ENCODE measurements at regions not wholly inside any gene's neighbourhood (a gene's known extent, or its start where the extent isn't known, plus 50 kb on each side); places are given as distances from the start of the nearest gene placed in this dataset.

DNA sequence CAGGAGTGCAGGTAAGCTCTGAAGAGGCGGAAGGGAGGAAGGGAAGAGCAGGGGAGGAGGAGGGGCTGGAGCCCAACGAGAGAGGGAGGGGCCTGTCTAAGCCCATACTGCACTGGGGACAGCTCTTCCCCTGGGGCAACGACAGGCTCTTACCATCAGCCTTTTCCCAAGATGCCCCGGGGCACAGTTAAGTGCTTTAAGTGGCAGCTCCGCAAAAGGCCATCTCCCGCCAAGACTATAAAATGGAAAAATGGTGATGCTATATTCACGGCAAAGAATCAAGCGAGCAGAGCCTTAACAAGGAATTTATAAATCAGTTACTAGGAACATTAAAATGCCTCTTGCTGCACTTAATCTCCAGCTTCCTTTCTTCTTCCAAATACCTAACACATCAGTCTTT is 110.2 kb upstream of the NLRP1 start:
- DNase-seq (ENCODE audit: low spot score) (no peak), FAIRE-seq (no peak)

DNA sequence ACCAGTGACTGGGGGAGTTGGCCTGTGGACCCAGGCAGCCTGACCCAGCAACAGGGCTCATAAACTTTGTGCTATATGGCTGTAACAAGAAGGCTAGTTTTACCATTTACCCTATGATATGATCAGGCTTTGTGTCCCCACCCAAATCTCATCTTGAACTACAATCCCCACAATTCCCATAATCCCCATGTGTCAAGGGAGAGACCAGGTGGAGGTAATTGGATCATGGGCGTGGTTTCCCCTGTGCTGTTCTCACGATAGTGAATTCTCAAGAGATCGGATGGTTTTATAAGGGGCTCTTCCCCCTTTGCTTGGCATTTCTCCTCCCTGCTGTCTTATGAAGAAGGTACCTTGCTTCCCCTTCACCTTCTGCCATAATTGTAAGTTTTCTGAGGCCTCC is 111.2 kb upstream of the NLRP1 start:
- FAIRE-seq (no peak), DNase-seq (ENCODE audit: low spot score) (no peak)

DNA sequence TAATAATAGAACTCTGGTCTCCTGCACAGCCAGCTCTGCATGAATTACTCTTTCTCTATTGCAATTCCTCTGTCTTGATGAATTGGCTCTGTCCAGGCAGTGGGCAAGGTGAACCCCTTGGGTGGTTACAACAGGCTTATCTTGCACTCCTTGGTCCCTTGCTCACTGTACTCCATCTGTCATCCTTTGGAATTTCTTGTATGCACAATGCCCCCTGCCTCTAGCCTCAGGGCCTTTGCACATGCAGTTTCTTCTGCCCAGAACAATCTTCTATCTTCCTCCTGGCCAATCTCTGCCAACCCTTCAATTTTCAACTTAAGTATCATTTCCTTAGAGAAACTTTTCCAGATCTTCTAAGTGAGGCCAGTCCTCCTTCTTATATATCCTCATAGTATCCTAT is 114.7 kb upstream of the NLRP1 start:
- DNase-seq (ENCODE audit: low spot score) (no peak), FAIRE-seq (no peak)

DNA sequence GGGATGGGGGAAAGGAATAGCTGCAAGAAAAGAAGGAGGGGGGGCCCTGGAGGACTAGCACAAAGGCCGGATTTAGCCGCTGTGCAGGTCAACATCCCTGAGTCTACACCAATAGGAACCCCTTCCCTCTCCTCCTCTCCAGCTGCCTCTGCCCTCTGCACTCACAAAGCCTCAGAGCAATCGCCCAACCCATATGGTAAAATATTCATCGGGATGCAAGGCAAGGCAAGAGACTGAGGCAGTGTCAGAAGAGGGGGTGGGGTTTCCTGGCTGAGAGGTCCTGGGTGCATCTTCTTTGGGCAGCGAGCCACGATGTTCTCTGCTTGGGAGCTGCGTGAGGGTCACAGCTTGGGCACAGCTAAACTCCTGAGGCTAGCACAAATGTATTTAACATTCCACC is 115.5 kb upstream of the NLRP1 start:
- FAIRE-seq, result no peak
- DNase-seq (ENCODE audit: low spot score), result no peak

DNA sequence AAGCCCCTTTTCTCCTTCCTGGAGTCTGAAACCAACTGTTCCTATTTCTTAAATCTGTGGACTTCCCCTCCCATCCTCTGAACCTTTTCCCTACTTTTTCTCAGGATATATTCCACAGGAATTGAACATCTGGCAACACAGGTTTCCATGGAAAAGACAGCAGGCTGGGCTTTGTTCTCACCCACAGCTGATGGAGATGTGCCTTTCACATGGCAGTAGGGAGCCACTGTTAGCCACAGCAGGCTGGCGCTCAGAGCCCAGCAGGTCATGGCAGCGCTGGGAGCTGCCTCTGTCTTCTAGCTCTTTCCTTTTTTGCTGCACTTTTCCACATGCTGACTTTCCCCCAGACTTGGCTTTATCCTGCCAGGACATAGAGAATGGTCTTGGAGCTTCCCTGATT is 116.4 kb upstream of the NLRP1 start:
- FAIRE-seq, result no peak
- DNase-seq (ENCODE audit: low spot score), result no peak

DNA sequence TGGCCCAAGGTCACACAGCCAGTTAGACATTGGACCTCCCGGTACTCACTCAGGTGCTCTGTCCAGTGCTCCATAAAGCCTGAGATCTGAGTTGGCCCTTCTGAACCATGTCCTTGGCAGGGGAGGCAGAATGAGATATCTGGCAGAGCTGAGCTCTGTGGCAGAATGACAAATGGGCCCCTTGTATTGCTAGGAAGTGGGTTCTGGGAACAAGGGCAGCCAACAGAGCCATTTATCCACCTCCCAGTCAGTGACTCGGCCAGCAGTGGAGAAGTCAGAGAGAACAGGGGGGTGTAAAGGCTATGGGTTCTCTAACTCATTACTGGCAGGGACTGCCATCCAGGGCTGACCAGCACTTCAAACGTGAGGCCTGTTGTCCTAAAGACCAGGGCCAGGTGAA is 117.1 kb upstream of the NLRP1 start:
- DNase-seq (ENCODE audit: low spot score) (no peak), FAIRE-seq (no peak)

DNA sequence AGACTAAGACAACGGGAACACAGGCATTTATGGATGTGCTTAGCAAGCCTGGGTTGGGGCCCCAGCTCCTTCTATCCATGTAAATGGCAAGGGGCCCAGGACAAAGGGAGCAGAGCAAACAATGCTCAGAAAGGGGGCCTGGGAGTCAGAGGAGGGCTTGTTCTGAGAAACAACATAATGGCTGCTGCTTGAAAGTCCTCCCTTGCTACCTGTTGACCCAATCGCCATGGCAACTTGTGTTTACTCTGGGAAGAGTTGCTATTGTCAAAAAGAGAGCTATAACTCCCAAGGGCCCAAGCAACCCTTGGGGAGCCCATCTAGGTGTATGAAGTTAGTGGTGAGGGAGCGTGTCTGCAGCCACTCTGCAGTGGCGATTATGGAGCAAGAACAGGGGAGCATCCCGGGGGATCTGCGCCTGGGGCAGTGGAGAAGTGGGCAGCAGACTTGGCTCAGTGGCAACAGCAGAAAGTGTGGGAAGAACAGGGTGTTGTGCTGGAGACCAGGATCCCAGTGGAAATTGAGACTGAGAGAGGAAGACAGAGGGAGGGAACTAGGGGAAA is 118.7 kb upstream of the NLRP1 start:
- FAIRE-seq (no peak), DNase-seq (ENCODE audit: low spot score) (no peak)

DNA sequence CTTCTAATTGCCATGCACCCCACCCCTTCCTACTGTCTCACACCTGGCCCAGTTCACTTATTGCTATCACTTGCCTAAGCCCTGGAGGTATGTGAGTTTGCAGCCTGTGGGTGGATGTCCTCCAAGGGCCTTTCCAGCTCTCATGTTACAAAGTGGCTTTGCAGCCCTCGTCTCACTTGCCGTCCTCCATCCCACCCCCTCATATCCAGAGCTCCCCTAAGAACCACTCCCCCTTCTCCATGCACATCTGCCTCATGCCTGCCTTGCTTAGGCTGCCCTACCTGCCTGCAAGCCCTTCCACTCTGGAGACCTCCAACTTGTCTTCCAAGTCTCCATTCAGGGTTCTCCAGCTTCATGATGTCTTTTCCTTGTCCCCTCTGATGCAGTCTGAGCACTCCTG is 119.4 kb upstream of the NLRP1 start:
- FAIRE-seq (no peak), DNase-seq (ENCODE audit: low spot score) (no peak)

DNA sequence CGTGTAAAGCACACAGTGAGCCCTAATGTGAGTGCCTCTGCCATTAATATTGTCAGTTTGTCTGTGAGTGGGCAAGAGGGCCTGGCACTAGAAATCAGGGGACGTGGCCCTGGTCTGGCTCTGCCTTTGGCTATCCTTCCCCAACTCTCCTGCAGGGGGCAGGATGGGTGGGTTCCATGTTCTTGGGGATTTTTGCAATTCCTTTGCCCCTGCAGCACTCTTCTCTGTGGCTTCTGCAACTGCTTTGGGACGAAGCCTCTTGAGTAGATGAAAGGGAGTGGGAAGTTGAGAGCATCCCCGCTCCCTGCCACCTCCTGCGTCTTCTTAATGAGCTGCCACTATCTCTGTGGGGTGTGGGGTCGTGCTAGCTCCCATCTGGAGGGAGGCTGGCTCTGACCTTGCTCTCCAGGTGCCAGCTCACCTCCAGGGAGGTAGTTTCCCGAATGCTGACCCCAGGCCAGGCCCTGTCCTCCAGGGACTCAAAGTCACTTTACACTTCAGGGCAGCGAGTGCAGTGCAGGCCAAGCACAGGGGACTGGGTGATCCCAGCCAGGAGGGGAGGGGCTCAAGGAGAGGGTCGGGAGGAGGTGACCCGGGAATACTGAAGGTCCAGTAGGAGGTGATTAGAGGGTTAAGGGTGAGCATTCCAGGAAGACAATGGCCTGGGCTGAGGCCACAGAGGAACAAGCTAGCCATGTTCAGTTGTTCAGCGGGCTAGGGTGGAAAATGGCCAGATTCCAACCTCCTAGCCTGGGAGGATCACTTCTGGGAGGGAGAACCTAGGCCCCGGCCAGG is 121.0 kb upstream of the NLRP1 start:
- DNase-seq (ENCODE audit: low spot score), result no peak
- no peak for FAIRE-seq

DNA sequence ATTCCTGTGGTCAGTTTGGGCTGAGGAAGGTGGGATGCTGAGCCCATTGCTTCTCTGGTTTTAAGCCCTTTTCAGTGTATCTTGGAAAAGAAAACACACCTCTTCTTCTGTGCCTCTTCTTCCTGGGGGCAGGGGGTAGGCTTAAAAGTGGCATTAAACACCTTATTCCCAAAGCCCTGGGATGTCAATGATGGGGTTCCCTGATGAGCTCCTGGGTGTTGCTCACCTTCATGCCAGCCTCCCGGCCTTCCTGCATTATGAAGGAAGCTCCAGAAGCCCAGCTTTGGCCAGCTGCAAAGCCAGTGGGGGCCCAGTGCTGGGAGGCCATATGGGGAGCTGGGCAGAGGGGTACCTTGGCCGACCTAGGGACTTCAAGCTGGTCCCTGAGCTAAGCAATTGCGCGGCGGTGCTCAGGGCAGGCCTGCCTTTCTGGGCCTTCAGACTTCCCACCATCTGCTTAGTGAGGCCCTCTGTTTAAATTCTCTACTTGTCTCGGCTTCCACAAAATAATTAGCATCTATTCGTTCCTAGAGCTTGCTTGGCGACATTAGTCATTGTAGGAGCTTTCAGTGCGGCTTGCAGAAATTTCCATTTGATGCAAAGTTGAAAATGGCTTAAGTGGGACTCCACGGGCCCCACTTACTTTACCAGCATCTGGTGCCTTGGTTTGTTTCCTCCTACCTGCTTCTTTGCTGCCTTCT is 121.7 kb upstream of the NLRP1 start:
- FAIRE-seq (no peak), DNase-seq (ENCODE audit: low spot score) (no peak)

DNA sequence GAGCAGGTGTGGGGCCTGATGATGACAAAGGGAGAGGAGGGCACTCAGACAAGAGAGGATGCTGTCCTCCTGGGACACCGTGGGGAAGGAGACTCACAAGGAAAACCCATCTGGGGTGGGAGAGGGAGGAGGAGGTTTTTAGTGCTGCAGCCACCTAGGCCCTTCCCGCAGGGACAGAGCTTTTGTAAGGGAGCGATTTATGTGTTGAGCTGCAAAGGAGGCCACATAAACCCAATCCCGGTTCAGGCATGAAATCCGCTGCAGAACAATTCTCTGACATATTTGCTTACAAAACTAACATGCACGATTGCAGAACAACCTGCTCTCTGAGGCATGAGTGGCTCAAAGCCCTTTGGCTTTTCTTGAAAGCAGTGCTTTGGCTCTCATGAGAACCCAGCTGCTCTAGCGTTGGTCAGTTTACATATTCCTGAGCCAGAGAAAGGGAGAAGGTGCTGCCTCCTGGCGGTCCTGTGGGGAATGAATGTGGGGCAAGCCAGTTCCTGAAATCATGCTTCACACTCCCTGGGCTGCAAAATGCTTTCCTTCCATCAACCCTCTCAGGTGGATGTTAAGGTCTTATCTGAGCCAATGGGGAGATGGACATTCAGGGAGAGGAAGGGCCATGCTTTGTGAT is 122.4 kb upstream of the NLRP1 start:
- DNase-seq (ENCODE audit: low spot score) (no peak), FAIRE-seq (no peak)

DNA sequence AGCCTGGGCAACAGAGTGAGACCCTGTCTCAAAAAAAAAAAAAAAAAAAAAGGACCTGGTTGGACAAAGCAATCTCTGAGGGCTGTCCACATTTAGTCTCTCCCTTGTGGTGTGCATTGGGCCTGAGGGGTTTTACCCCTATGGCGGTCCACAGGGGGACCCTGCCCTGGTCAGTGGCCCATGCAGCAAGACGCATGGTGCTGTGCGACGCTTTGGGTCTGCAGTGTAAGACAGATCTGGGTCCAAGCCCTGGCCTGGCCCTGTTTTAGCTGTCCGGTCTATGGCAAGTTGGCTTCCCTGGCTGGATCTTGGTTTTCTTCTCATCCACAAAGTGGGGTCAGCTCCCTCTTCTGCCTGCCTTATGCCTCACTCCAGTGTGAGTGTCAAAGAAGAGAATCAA is 123.2 kb upstream of the NLRP1 start:
- no peak for FAIRE-seq
- no peak for DNase-seq (ENCODE audit: low spot score)

DNA sequence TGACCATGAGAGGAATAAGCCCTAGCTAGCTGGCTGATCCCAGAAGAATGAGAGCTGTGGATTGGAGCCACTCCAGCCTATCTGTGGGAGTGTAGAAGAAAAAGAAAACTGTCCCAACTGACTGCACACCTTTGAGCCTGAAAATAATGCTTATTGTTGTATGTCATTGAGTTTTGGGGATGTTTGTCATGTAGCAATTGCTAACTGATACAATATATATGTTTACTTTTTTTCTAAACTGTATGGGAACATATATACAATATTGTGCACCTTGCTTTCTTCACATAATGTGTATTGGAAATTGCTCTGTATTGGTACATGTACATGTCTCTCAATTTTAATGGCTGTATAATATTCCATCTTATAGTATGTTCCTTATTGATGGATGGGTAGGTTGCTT is 124.0 kb upstream of the NLRP1 start:
- DNase-seq (ENCODE audit: low spot score), result no peak
- no peak for FAIRE-seq

DNA sequence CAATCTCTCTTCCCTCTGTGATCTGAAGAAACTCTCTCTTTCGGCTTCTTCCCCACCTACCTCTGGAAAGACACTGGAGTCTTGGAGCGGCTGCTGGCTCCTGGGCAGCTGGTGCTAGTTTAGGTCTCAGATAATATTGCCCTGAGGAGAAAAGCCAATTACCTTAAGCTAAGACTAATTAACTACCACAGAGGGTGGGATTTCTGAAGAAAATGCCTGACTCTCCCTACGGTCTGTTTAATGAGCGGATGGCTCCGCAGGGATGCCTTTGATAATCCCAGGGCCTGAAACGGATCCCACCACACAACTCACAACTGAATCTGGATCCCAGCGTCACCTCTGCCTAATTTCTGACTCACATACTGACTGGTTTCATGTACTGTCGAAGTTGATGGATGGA is 127.0 kb upstream of the NLRP1 start:
- no peak for FAIRE-seq
- DNase-seq (ENCODE audit: low spot score), result no peak

DNA sequence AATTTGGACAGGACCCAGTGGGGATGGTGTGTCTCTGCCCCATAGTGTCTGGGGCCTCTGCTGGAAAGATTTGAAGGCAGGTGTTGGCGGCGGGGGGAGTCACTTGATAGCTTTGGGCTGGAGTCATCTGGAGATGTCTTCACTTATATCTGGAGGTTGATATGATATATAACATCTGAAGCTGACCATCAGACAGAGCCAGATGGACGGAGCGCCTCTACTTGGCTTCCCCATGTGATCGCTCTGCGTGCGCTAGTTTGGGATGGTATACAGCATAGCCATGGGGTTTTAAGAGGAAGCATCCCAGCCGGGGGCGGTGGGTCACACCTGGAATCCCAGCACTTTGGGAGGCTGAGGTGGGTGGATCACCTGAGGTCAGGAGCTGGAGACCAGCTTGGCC is 130.7 kb upstream of the NLRP1 start:
- FAIRE-seq (no peak), DNase-seq (ENCODE audit: low spot score) (no peak)

DNA sequence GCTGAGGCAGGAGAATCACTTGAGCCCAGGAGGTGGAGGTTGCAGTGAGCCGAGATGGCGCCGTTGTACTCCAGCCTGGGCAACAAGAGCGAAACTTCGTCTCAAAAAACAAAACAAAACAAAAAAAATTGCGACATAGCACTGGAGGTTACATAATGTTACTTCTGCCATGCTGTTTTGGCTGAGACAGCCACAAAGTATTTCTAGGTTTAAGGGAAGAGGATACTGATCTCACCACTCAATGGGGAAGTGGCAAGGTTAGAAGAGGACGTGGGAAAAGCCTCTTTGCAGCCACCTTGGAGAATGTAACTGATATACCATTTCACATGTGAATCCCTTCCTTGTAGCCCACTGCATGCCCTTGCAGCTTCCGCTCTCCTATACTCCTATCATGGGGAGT is 131.2 kb upstream of the NLRP1 start:
- DNase-seq (ENCODE audit: low spot score), result no peak

DNA sequence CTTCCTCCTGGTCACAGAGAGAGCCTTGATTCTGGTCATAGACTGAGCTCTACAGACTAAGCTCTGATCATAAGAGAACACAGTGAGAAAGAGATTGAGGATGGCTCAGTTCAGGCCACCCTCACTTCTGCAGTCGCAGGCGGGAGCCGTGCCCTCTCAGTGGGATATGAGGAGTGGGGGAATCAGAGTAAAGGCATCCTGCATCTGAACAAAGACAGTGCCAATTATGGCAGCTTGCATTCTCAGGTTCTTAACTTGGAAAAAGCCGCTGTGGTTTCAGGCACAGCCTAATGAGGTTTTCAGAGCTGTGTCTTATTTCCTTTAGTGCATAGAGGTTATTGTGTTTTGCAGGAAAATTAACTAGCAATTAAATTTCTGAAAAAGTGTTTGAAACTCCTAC is 134.4 kb upstream of the NLRP1 start:
- DNase-seq (ENCODE audit: low spot score) (no peak), FAIRE-seq (no peak)

More for the DNA sequence above, 131.2 kb upstream of the NLRP1 start:
- FAIRE-seq, result no peak

DNA sequence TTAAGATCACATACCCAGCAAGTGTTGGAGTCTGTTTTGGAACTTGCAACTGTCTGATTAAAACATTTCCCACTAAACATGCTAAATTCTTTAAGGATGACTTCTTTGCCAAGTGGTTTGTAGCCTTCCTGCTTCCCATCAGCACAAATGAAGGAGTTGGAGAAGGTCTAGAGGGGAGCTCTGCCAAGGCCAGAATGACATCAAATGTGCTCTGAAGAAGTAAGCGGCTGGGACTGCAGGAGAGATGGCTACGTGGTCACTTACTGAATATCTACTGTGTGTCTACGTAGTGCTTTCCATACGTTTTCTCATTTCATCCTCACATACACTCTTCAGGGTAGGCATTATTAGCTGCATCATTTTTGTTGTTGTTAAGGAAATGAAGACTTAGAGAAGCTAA is 135.7 kb upstream of the NLRP1 start:
- FAIRE-seq (no peak), DNase-seq (ENCODE audit: low spot score) (no peak)

DNA sequence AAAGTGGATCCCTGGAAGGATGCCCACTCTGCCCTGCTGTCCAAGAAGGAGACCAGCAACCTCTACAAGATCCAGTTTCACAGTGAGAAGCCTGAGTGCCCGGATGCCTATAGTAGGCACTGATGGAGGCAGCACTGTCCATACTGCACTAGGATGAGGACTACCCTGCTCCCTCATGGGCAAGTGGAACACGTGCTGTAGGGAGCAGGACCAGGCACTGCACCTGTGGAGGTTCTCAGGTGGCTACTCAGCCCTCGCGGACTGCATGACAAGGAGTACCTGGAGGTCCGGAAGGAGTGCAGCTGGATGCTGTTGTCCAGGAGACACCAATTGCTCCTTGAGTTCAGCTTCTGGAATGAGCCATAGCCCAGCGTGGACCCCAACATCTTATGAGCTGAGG is 146.1 kb upstream of the NLRP1 start:
- FAIRE-seq (no peak), DNase-seq (ENCODE audit: low spot score) (no peak)

DNA sequence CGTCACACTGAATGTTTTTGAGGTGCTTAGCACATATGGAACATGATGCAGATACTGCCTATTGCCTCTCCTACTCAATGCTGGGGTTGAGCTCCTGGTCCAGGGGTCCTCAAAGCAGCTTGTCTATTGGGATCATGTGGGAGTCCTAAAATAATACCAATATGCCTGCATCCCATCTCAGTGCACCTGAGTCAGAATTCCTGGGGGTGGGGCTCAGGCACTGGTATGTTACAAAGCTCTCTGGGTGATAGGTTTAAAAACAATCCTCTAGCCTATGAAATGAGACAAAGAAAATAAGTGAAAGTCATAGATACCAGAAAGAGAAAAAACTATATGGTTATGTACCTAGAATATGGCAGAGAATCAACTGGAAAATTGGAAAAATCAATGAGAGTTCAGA is 156.6 kb upstream of the NLRP1 start:
- no peak for DNase-seq (ENCODE audit: low spot score)

DNA sequence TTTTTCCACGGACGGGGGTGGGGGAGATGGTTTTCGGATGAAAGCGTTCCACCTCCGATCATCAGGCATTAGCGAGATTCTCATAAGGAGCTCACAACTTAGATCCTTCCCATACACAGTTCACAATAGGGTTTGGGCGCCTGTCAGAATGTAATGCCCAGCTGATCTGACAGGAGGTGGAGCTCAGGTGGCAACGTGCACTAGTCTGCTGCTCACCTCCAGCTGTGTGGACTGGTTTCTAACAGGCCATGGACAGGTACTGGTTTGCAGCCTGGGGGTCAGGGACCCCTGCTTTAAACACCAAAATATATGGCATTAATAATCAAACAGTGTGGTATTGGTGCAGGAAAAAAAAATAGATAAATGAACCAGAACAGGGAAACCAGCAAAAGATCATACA is 157.5 kb upstream of the NLRP1 start:
- FAIRE-seq, result no peak
- DNase-seq (ENCODE audit: low spot score), result no peak

More for the DNA sequence above, 156.6 kb upstream of the NLRP1 start:
- FAIRE-seq, result no peak

DNA sequence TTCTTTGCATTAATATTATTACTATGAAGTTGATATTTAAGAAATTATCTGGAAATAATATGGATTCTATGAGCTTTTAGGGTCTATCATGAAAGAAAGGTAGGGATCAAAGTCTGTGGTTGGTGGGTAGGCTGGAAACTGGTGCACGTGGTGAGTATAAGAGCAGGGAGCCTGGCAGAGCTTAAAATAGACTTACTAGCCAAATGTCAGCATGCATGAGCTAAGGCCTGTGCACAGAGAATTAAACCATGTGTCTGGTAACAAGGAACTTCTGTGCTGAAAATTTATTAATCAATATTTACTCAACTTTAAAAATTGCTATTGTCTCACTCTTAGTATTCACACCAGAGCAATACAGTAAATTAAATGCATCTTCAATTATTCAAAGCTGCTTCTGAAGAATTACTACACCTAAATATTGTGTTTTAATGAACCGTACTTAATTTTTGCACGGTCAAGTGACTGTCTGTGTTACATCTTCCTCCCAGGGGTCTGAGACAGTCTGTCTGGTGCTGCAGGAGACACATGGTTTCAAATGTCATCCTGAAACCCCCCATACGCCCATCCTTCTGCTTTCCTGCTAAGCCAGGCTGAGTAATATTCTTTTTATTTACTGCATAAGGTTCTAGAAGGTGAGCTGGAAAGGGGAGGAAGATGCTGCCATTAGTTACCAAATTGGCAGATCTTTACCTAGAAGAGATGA is 161.0 kb upstream of the NLRP1 start:
- no peak for DNase-seq (ENCODE audit: low spot score)
- no peak for FAIRE-seq

Data from urothelium cell line (cell line).